ENCODE measurements at regions not wholly inside any gene's neighbourhood (a gene's known extent, or its start where the extent isn't known, plus 50 kb on each side); places are given as distances from the start of the nearest gene placed in this dataset.
"Not testable (repeated sequence)": the region's sequence is repeated elsewhere in the genome, so short reads cannot be mapped to it uniquely, and the experiment has no call there.

DNA sequence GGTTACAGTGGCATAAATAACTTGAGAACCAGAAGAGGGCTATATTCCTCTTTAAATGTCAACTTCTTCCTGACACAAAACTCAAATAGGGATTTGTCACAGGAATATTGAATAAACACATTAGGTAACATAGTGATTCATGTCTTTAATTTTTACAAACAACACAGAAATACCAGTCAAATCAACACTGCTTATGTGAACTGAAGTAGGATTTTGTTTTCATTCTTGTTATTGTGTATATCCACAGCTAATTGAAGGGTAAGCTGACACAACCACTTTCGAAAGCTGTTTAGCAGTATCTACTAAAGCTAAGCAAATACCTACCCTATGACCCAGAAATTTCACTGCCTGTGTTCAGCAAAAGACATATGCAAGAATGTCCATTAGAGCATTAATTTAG lies 120.4 kb upstream of the EOLA2 start:
- no peak for ATAC-seq

DNA sequence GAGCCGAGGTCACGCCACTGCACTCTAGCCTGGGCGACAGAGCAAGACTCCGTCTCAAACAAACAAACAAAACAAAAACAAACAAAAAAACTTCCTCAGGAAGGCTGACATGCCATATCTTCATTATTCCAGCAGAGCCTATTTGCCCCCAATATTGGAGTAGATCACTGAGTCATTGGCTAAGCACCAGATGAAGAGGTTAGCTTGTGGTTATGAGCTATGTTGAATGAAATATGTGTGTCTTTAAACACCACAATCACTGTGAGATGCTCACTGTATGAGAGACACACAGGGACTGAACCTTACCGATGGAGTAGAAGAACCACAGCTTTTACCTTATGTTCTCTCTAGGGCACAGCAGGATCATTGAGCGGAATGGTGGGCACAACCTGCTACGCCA lies 122.1 kb upstream of the EOLA2 start:
- no peak for ATAC-seq

DNA sequence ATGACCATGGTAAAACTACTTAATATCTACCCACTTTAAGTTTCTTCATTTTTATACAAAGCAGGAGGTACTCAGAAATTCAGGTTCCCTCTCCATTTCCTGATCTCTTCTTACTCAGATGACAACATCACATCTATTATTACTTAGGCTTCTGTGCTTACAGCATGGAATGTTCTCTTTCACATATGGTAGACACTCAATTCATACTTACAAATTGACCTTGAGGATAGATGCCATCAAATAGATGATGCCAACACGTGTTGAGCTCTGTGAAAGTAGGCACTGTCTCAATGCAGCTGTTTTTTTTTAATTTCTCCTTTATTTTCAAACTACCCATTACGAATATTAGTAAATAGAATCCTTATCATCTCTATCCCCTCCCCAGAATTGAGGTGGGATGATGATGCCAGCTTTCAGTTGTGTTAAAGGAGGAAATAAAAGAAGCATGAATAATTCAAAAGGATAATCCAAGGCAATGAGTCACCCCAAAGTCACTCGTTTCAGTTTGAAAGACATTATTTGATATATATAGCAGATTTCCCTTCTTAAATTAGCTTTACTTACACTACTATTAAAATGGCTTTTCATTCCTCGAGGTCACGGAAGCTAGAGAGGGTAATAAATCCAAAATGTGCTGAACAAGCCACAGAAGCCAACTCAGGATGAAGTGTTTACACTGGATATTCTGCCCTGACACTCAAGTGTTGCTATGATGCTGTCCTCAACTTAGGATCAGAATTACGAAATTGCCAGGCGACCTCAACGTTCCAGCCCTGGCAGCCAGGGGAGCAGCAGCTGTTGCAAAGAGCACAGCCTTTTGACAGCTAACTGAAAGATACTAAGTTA lies 124.2 kb upstream of the EOLA2 start:
- ATAC-seq: peak; percentile 33

DNA sequence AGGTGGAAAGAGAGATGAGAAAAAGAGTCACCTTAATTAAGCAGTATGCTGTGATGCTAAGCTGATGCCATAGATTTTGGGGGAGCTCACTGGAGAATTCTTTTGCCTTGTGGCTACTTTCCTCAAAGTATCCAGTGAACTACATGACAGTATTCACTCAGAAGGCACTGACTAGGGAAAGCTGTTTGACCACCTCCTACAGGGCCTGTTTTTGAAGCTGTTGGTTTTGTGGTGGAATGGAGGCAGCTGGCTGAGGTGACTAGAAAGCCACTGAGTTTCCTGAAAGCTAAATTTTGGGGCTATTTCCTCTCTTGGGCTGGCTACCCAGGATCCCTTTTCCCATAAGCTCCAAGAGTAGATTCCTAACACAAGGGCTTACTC lies 124.8 kb upstream of the EOLA2 start:
- ATAC-seq: no peak

DNA sequence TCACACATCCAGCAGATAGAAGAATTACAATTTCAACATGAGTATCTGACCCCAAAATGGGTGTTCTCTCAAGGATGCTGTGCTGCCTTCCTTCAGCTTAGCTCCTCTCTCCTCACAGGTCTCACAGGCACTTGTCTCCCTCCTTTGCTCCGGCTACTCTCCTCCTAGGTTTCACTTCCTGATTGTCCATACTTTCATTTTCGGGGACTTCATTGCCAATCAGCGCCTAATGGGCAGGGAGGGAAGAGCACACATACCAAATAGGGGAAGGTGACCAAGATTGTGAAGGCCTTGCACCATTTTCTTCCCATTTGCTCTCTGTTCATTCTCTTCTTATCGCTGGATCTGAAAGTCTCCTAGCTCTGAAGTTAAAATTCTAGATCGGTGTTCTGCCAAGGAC lies 125.4 kb upstream of the EOLA2 start:
- ATAC-seq: no peak

DNA sequence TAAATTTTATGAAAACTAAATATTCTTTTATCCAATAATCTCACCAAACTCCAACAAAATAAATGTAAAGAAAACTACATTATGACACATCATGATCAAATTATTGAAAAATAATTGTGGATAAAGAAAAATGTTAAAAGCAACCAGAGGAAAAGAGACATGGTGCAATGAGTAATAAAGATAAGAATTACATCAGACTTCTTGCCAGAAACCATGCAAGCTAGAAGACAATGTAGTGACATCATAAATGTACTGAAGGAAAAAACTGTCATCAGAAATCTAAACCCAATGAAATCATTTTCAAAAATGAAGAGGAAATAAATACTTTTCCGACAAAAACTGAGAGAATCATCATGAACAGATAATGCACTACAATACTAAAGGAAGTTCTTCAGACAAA lies 135.9 kb upstream of the EOLA2 start:
- ATAC-seq: no peak

DNA sequence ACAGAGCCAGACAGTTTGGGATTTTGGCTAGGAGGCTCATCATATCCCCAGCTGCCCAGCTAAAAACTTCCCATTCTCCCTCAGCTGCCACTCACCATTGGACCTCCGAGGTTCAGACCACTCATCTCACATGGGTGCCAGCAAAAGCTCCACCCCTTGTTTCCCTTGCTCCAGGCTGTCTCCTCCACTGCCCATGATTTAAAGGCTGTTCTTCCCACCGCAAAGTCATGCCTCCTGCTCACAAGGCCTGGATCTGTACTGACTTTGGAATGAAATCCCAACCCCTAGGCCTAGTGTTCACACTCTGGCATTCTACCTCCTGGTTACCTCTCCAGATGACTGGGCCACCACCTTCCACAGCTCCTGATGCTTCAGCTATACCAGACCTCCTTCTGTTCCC lies 142.2 kb upstream of the EOLA2 start:
- no peak for ATAC-seq

DNA sequence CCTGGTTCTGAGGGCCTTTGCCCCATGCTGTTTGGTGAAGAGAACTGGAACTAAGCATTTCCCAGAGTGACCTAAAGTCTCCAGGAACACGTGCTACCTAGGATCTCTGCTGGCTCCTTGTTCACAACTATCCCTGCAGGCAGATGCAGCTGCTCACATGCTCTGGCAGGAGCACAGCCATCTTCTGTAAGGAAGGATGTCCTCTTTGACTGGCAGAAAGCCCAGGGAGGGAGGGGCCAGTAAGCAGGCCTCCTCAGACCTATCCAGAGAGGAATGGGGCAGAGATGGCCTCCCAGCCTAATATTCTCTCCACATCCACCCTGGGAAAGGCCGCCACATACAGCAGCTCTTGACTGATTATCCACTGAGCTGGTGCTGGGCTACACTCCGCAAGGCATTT lies 142.8 kb upstream of the EOLA2 start:
- no peak for ATAC-seq

DNA sequence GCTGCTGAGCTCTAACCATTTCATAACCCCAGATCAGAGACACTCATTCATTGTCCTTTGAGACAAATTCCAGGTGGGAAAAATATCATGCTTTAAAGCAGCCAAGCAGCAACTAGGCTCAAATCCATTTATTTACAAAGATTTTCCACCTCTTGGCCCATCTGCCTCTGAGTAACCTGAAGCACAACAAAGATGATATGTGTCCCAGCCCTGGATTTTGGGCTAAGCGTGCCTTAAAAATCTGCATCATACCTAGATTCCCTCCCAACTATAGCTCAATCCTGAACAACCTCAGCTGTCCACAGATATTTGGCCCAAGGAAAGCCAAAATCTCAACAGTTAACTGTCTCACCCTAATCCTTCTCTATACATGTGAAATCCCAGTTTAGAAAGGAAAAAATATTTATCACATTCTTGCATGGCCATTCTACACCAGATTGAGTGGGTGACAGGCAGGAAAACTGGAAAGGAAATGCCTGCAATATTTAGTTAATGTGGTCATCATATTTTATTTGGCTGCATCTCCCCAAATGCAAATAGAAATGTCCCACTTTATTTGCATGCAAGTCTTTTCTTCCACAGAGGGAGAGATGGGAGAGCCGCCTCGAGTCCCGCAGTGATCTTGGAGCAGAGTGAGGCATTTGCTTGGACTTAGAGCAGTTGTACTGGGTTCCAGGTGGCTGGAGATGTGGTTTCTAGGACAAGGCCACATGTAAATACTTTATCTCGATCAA lies 146.4 kb upstream of the EOLA2 start:
- no peak for ATAC-seq

DNA sequence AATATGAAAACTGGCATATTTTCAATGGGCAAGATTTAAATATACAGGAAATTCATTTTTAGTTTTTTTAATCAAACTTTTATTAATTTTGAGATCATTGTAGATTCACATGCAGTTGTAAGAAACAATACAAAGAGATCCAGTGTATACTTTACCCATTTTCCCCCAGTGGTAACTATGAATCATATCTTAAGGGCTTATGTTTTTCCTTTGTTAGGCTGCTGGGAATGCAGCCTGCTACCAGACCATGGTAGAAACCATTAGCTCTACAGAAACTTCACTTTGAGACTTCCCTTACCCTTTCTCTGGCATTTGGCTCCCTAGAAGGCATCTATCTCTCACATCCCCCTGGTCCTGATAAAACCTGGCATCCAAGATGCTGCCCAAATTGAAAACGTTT lies 147.6 kb upstream of the EOLA2 start:
- ATAC-seq: no peak

DNA sequence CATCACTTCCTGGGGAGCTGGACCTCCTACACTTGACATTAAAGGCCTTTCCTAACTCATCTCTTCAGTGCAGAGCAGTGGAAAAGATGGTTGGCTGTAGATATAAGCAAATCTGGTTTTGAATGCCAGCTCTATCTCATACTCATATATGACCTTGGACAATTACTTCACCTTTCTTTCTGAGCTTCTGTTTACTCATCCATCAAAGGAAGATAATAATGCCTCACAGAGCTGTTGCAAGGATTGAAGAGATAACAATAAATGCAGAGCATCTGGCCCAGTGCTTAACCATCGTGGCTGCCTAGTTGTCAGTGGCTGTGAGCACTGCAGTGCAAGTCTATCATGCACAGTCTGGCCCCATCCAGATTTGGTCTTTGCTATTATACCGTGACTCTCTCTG lies 148.1 kb upstream of the EOLA2 start:
- ATAC-seq: no peak

DNA sequence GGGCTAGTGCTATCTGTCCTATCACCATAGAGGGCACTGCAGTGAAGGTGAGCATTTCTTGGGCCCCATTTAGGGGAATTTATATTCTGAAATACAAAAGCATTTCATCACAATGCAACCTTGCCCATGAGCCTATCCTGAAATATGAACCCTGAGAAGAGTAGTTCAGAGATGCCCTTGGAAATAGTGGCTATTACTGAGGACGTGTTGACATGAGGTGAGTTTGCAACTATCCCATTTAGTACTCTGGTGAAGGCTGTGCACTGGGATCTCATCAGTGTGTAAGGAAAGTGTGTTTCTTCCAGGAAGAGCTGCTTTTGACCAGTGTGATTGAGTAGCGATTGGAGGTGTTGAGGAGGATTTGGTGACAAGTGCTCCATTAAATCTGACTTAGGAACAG lies 149.3 kb upstream of the EOLA2 start:
- no peak for ATAC-seq

DNA sequence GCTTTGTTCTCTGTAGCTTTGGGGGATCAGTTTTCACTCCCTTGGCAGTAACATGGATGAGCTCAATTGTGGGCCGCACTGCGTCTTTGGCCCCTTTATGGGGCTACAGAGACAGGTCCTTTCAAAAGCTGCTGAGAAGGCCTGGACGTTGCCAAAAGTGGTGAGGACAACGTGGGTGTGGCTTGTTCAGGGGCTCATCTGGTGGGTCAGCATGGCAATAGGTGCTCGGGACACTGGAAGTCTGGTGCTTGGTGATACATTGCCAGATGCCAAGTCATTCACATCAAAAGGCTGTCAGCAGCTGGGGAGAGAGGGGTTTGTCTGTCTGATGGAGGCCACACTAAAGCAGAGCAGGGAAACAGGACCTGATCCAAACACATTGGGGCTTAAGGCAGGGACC lies 149.8 kb upstream of the EOLA2 start:
- no peak for ATAC-seq

DNA sequence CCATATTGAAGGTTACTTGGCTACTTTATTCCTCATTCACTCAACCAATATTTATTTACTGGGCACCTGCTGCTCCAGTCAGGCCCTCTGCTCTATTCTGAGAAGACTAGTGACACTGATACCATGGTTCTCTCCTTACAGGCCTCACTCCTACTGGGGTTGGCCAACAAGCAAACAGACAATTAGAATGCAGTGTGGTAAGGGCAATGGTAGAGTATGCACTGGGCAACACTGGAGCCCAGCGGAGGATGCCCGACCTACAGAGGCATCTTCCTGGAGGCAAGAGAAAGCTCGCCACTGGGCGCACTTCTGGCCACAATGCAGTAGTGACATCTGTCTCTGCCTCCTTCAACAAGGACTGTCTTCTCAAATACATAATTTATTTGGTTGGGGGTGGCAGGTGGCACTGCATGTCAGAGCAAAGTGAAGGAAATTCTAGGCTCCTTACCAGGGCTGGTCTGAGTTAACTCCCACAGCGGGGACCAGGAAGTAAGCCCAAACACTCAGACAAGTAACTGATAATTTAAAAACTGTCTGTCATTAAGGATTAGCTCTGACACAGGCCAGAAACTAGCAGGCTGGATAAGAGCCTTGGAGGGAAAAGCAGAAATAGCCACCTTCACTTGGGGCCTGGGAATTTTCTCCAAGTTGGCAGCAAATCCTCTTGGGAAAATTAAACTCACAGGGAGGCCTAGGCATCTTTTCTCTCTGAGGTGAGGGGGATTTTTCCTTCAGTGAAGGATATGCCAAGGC lies 150.7 kb upstream of the EOLA2 start:
- no peak for ATAC-seq

DNA sequence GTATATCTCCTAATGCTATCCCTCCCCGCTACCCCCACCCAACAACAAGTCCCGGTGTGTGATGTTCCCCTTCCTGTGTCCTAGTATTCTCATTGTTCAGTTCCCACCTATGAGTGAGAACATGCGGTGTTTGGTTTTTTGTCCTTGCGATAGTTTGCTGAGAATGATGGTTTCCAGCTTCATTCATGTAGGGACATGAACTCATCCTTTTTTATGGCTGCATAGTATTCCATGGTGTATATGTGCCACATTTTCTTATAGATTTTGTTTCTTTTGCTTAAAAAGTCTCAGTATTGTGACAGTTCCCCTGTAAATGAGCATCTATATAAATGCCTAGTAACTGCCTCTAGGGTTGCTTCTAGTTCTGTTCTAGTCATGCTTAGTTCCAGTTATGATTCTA lies 153.0 kb upstream of the EOLA2 start:
- not testable (repeated sequence) for ATAC-seq

DNA sequence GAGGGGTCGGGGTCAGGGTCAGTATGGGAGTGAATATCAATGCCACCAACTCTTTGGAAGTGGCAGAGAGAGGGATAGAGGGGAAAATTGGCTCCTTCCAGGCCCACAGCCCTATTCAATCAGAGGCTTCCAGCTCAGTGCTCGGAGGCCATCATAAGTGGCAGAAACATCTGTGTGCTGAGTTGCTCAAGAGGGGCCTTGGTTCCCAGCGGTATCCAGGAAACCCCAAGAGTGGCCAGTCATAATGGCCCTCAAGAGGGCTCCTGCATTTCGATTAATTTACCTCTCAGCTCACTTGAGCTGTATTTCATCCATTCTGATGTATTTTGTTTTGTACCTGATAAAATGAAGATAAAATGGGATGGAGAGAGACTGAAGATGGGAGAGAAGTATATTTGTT lies 154.3 kb upstream of the EOLA2 start:
- no peak for ATAC-seq

DNA sequence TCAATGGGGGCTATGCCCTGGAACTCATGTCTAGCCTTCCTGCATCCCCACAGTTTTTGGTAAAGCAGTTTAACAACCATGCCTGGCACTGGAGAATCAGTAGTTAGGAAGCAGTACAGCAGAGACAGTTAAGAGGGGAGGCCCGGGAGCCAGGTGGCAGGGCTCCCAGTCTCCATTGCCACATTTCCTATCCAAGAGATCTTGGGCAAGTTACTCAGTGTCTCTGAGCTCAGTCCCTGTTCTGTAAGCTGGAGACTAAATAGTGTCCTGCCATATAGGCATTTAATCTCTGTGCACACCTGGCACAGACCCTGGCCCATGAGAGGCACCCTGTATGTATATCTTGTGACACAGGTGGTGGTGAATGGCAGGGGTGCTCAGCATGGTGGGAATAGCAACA lies 156.1 kb upstream of the EOLA2 start:
- no peak for ATAC-seq

DNA sequence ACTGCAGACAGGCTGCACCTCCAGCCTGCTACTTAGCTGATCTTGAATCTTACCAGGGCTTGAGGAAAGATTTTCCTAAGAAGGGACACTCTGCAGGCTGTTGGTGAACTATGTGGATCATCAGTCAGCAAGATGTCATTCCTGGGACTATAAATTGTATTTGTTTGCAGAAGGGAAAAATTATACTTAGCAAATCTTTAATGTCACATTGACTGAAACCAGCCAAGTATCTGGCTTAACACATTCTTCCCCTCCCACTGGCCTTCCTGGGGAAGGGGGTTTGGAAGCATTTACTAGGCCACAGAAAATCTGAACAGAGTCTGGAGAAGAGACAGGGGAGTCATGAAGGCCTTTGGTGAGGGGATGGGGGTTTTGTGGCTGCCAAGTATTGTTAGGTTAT lies 156.7 kb upstream of the EOLA2 start:
- no peak for ATAC-seq

DNA sequence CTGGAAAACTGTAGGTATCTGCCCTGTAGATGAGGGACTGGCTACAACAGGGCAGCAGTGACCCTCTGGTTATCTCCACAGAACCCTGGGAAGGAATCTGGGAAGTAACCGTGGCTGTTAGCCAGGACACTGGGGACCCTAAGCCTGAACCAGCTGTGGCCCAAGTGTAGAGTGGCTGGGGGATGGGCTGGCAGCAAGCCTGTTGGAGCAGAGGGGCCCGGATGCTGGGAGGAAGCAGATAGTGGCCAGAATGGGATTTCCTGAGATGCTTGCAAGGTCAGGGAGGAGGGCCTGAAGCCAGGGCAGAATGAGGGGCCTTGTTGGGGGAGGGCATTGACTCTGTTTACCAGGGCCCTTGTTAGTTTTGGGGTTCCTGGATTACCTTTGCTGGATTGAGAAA lies 161.0 kb upstream of the EOLA2 start:
- ATAC-seq: no peak

DNA sequence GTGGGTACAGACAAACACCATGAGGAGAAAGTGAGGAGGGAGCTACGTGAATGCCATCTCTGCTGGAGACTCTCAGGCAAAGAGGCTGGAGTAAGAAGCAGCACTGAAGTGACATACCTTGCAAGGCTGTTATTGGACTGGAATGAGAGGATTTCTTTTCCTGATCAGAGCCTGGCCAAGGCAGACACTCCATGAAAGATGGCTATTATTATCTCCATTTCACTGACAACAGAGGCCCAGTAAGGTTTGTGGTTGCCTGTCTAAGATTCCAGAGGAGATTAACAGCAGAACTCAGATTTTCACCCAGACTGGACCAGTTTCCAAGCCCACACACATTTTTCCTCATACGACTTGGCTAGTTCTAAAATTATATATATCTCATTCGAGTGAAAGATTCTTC lies 162.0 kb upstream of the EOLA2 start:
- ATAC-seq: no peak

DNA sequence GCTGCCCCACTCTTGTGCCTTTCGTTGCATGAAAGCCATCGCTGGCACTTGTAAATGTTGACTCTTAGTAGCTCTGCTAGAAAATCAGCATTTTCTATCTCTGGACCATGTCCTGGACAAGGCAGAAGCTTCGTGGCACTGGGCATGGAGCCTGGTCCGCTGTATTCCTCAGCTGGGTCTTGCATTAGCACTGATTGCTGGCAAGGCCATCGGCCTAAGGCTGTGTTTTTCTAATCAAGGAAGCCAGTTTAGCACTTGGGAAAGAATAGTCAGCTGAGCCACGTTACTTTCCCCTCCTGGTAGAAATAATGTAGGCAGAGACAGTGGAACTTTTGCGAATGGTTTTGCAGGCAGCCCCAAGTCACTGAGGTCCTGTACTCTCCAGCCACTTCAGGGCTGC lies 180.2 kb upstream of the EOLA2 start:
- no peak for ATAC-seq

DNA sequence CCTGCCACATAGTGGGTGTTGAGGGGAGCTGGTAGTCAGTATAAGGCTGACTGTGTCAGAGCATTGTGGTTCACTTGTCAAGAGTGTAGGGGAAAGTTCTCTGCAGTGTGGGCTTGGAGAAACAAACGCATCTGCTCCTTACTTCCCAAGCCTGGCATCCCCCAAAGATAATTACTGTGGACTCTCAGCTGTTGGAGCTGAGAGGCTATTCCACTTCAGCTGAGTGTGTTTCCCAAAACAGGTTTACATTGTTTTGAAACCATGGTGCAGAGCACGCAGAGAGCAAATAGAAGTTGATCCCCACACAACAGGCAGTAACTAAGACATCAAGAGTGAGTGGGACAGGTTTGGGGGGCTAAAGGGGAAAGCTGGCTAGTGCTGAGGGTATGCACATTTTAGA lies 181.0 kb upstream of the EOLA2 start:
- ATAC-seq: no peak

DNA sequence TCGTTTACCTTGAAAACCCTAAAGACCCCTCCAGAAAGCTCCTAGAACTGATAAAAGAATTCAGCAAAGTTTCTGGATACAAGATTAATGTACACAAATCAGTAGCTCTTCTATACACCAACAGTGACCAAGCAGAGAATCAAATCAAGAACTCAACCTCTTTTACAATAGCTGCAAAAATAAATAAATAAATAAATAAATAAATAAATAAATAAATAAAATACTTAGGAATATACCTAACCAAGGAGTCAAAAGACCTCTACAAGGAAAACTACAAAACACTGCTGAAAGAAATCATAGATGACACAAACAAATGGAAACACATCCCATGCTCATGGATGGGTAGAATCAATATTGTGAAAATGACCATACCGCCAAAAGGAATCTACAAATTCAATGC lies 186.8 kb upstream of the EOLA2 start:
- not testable (repeated sequence) for ATAC-seq

DNA sequence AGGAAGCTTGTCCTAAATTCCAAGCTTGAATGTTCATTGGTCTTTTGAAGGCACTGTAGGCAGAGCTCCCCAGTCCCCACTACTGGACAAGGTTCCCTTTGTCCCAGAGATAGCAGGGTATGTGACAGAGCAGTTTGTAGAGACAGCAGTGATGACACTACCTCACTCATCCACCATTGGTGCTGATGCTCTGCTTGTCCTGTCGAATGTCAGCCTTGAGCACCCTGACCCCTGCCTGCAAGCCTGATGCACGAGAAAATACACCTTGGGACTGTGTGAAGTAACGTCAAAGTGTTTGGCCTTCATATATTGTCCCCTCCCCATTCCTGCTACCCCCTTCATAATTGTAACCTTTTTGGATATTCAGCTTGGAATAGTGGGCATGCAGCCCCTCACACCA lies 188.9 kb upstream of the EOLA2 start:
- no peak for ATAC-seq

All from esophagus mucosa (tissue), 1 donor.